GM12878 (cell line): ENCODE measurements at regions not wholly inside any gene's neighbourhood (a gene's known extent, or its start where the extent isn't known, plus 50 kb on each side); places are given as distances from the start of the nearest gene placed in this dataset.

Experiments
- ATAC-seq: fragments of 200-7000 bp; cut with Tn5 transposase; 3 replicates; pipeline ENCODE4 v1.9.1; 2020; ENCODE audit warnings: mild to moderate bottlenecking, moderate library complexity
- BruUV-seq: library from RNA; stranded (reverse); fragments of 400-500 nt; replicated peaks from 2 replicates; lab custom pipeline; 2021; lab: Mats Ljungman, UMichigan
- CTCF ChIA-PET: fragments of 300-600 bp; sonication (Branson Sonifier 250); formaldehyde crosslinking; extraction: SDS; loops from one replicate; lab custom pipeline; 2021; ENCODE audit warnings: inconsistent platforms; lab: Yijun Ruan, JAX
- POLR2A ChIA-PET: fragments of 350-600 bp; formaldehyde crosslinking; extraction: SDS; loops from one replicate; lab custom pipeline; 2021; ENCODE audit warnings: inconsistent platforms; lab: Charles Lee
- RAD21 ChIA-PET: fragments of 300-600 bp; sonication (Branson Sonifier 250); formaldehyde crosslinking; loops from one replicate; lab custom pipeline; 2023; ENCODE audit warnings: antibody characterized with exemption; ENCODE audit not compliant: unreplicated experiment; lab: Charles Lee
- SMC1A ChIA-PET: fragments of 300-600 bp; sonication (Branson Sonifier 250); formaldehyde crosslinking; loops from one replicate; lab custom pipeline; 2023; ENCODE audit not compliant: unreplicated experiment, uncharacterized antibody; lab: Charles Lee
- DNase-seq: peaks from one replicate; pipeline ENCODE4 v3.0.0-alpha.2; 2011; ENCODE audit warnings: low read depth, low spot score
- FAIRE-seq: peaks from 3 replicates; lab custom pipeline; 2011; peaks lifted over from hg19 to GRCh38; lab: Jason Lieb, UNC
- H2AFZ ChIP-seq: 2 replicates; pipeline ENCODE4 v1.6.0; 2011; ENCODE audit warnings: low read depth, low read length, control low read depth; ENCODE audit not compliant: control insufficient read depth
- H3K27ac ChIP-seq: 2 replicates; pipeline ENCODE4 v1.5.1; 2011; ENCODE audit warnings: control low read depth; ENCODE audit not compliant: control insufficient read depth, insufficient read depth
- H3K27me3 ChIP-seq, 2 experiments: replicated peaks in 1 of 2; 2 replicates each; pipeline versions ENCODE4 v1.6.0 to v1.6.1; 2011; ENCODE audit warnings: low read length in 1 of 2; ENCODE audit not compliant: control insufficient read depth in 2 of 2, insufficient read depth in 2 of 2
- H3K36me3 ChIP-seq, 2 experiments: 2 replicates each; pipeline ENCODE4 v1.5.1; 2011; ENCODE audit warnings: low read length in 1 of 2; ENCODE audit not compliant: control insufficient read depth in 2 of 2, insufficient read depth in 2 of 2
- H3K4me1 ChIP-seq: 2 replicates; pipeline ENCODE4 v1.6.1; 2011; ENCODE audit warnings: mild to moderate bottlenecking, low read length, moderate library complexity, mixed read lengths; ENCODE audit not compliant: control insufficient read depth, insufficient read depth
- H3K4me2 ChIP-seq: 2 replicates; pipeline ENCODE4 v1.6.0; 2011; ENCODE audit warnings: control low read depth; ENCODE audit not compliant: control insufficient read depth, insufficient read depth
- H3K4me3 ChIP-seq: fragments of 200-600 bp; sonication (generic); 2 replicates; pipeline ENCODE4 v1.5.1; 2016
- H3K79me2 ChIP-seq: 2 replicates; pipeline ENCODE4 v1.6.0; 2011; ENCODE audit warnings: low read length; ENCODE audit not compliant: control insufficient read depth, insufficient read depth
- H3K9ac ChIP-seq: 2 replicates; pipeline ENCODE4 v1.8.0; 2011; ENCODE audit warnings: low read length, control low read depth, mixed read lengths; ENCODE audit not compliant: control insufficient read depth, insufficient read depth
- H3K9me3 ChIP-seq: replicated peaks from 3 replicates; pipeline ENCODE4 v1.5.1; 2011; ENCODE audit warnings: mild to moderate bottlenecking, low read length; ENCODE audit not compliant: control insufficient read depth, insufficient read depth
- H4K20me1 ChIP-seq: 2 replicates; pipeline ENCODE4 v1.6.0; 2011; ENCODE audit not compliant: control insufficient read depth, insufficient read depth
- ATF3 ChIP-seq: IDR thresholded peaks from 2 replicates; pipeline ENCODE4 v1.6.1; 2011; ENCODE audit warnings: low read depth, mild to moderate bottlenecking, low read length, moderate library complexity, borderline replicate concordance; ENCODE audit errors: extremely low read depth
- BHLHE40 ChIP-seq, 2 experiments: fragments of 450-650 bp in 1 of 2; IDR thresholded peaks; 2 replicates each; pipeline ENCODE4 v1.6.1; 2011 to 2017; ENCODE audit warnings: low read depth in 2 of 2, borderline replicate concordance in 1 of 2, improper control_type of control experiment in 1 of 2, low read length in 1 of 2, mild to moderate bottlenecking in 1 of 2
- ETV6 ChIP-seq, 2 experiments: fragments of 450-650 bp in 1 of 2; IDR thresholded peaks in 1 of 2; conservative IDR thresholded peaks in 1 of 2; 2 replicates each; pipeline ENCODE4 v1.6.1; 2014; ENCODE audit warnings: antibody characterized with exemption in 1 of 2, borderline replicate concordance in 1 of 2, low read depth in 1 of 2, mild to moderate bottlenecking in 1 of 2, moderate library complexity in 1 of 2
- MEF2A ChIP-seq: IDR thresholded peaks from 2 replicates; pipeline ENCODE4 v1.6.1; 2011; ENCODE audit warnings: low read depth, mild to moderate bottlenecking, low read length, moderate library complexity; ENCODE audit not compliant: insufficient read depth
- MXI1 ChIP-seq: fragments of 150-350 bp; IDR thresholded peaks from 2 replicates; pipeline ENCODE4 v1.6.1; 2011; ENCODE audit warnings: low read depth, mild to moderate bottlenecking, inconsistent platforms, low read length, improper control_type of control experiment
- NBN ChIP-seq: fragments of 450-650 bp; IDR thresholded peaks from 2 replicates; pipeline ENCODE4 v1.6.1; 2016
- PAX5 ChIP-seq: IDR thresholded peaks from 2 replicates; pipeline ENCODE4 v1.6.1; 2011; ENCODE audit warnings: low read depth, low read length, borderline replicate concordance
- RAD51 ChIP-seq: fragments of 450-650 bp; IDR thresholded peaks from 2 replicates; pipeline ENCODE4 v1.6.1; 2016; ENCODE audit warnings: moderate library complexity, mild to moderate bottlenecking, inconsistent platforms
- SIN3A ChIP-seq: IDR thresholded peaks from 2 replicates; pipeline ENCODE4 v1.6.1; 2012; ENCODE audit warnings: low read depth, low read length, improper control_type of control experiment
- SKIL ChIP-seq: fragments of 450-650 bp; IDR thresholded peaks from 2 replicates; pipeline ENCODE4 v1.6.1; 2017; ENCODE audit warnings: mild to moderate bottlenecking, low read depth, inconsistent platforms; ENCODE audit not compliant: poor library complexity, severe bottlenecking
- ZZZ3 ChIP-seq: IDR thresholded peaks from 2 replicates; pipeline ENCODE4 v1.6.1; 2011; ENCODE audit warnings: low read depth; ENCODE audit not compliant: control insufficient read depth, insufficient read length
- WGBS: methylation state at CpG from one replicate; pipeline ENCODE4 v1.1.6; 2016; ENCODE audit warnings: low lambda C conversion rate; ENCODE audit not compliant: insufficient replicate concordance, insufficient coverage; ENCODE audit errors: missing lambda C conversion rate; 5-methylcytosine and 5-hydroxymethylcytosine counted together
- in situ Hi-C: fragments of 300-500 bp; cut with MboI; formaldehyde crosslinking; loops from 9 replicates; pipeline ENCODE4 v1.14.3; 2018; ENCODE audit warnings: mixed read lengths
- intact Hi-C: fragments of 100-400 bp; cut with micrococcal nuclease; formaldehyde crosslinking; loops from one replicate; pipeline ENCODE4 v1.14.2; 2022; ENCODE audit not compliant: unreplicated experiment

GRCh38 chr6:76247527-76247926 lies 175.1 kb upstream of the IMPG1 start:
- WGBS = 3% methylated on average over 2 of the region's 2 CpGs
- ChIA-PET POLR2A (no interaction called here), RAD21 (no interaction called here), CTCF (no interaction called here), SMC1A (interaction anchor here (1.7 kb wide), 1 partner anchor 353 kb away, joined by 3 read pairs; no protein-coding TSS in a partner anchor)
- no peaks in the 10 kb centered on the region for H3K9me3 ChIP-seq
- H3K36me3 ChIP-seq = no peaks in the 10 kb centered on the region
- no peak overlapping the region for H3K9ac ChIP-seq
- FAIRE-seq (no peak), ATAC-seq (no peak), DNase-seq (no peak)
- no peaks in the 10 kb centered on the region for H3K4me1 ChIP-seq
- H3K4me3 ChIP-seq = no peak overlapping the region
- no TSS peak for BruUV-seq
- intact Hi-C loops = no loop called here
- H2AFZ ChIP-seq = no peak overlapping the region
- H3K27me3 ChIP-seq = no peaks in the 10 kb centered on the region
- no peaks in the 10 kb centered on the region for H4K20me1 ChIP-seq
- no peak overlapping the region for H3K4me2 ChIP-seq
- TF ChIP-seq MXI1 (no peak), NBN (no peak), BHLHE40 (IDR thresholded peaks at IDR 0.05; ENCODE audit: borderline replicate concordance in 1 of 2, low read depth in 2 of 2, low read length in 1 of 2) (no peak), PAX5 (no peak), ETV6 (conservative IDR thresholded peaks at IDR 0.05 in 1 of 2, IDR thresholded peaks at IDR 0.05 in 1 of 2; ENCODE audit: borderline replicate concordance in 1 of 2, low read depth in 1 of 2) (no peak), ATF3 (no peak)
- no peaks in the 10 kb centered on the region for H3K79me2 ChIP-seq
- in situ Hi-C loops = no loop called here
- no peak overlapping the region for H3K27ac ChIP-seq

- Histone ChIP-seq H3K4me2 (no peak overlapping the region), H3K36me3 (no peaks in the 10 kb centered on the region), H3K27me3 (no peaks in the 10 kb centered on the region), H4K20me1 (no peaks in the 10 kb centered on the region), H3K9ac (no peak overlapping the region), H3K79me2 (no peaks in the 10 kb centered on the region), H2AFZ (no peak overlapping the region), H3K4me1 (no peaks in the 10 kb centered on the region), H3K4me3 (no peak overlapping the region), H3K27ac (no peak overlapping the region)
- no peak for ATAC-seq
- FAIRE-seq = no peak
- no peak for DNase-seq
- ChIA-PET RAD21 (no interaction called here), CTCF (no interaction called here), SMC1A (no interaction called here)
- intact Hi-C loops = no loop called here
- in situ Hi-C loops = no loop called here
- TF ChIP-seq SKIL = no peak
- no peak for TF ChIP-seq MEF2A
- no peak for TF ChIP-seq ZZZ3
- no peak for TF ChIP-seq NBN
- TF ChIP-seq SIN3A = no peak
- TF ChIP-seq RAD51 = no peak
- TF ChIP-seq, all 136 proteins: peak for 0
- BruUV-seq = no TSS peak
- H3K9me3 ChIP-seq = no peaks in the 10 kb centered on the region
- POLR2A ChIA-PET = no interaction called here
Measured at GRCh38 chr6:76240092-76240491, 167.6 kb upstream of the IMPG1 start.
